HG02610 (cell line): ENCODE measurements at regions not wholly inside any gene's neighbourhood (a gene's known extent, or its start where the extent isn't known, plus 50 kb on each side); places are given as distances from the start of the nearest gene placed in this dataset.
"Not testable (repeated sequence)": the region's sequence is repeated elsewhere in the genome, so short reads cannot be mapped to it uniquely, and the experiment has no call there.

ENCODE experiments used
- ATAC-seq: cut with Tn5 transposase; IDR thresholded peaks from one replicate; pipeline ENCODE4 v1.9.1; 2021; ENCODE audit warnings: mild to moderate bottlenecking, moderate library complexity; ENCODE audit not compliant: unreplicated experiment

DNA sequence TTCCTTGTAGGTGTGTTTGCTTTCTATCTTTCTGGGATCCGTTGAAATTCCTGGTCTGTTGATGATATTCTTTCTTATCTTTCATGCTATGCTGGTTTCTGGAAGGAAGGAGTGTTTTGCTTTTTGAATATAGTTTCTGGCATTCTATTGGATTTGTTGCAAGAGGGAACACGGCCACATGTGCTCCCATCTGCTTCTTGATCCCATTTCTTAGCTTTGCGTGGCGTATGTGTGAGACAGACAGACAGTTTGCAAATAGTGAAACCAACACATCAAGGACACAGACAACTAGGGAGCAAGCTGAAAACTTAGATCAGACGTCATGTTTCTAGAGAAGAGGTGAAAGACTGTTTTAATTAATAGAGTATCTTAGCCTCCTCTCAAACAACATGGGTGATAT is 261.9 kb upstream of the PUDP start:
- no peak for ATAC-seq

GRCh38 chrX:7399373-7399772 is 251.4 kb upstream of the PUDP start:
- no peak for ATAC-seq

- ATAC-seq: no peak
Measured at GRCh38 chrX:7390441-7390840, 242.5 kb upstream of the PUDP start.

GRCh38 chrX:7389576-7389975 is 241.6 kb upstream of the PUDP start:
- ATAC-seq: no peak

- ATAC-seq: no peak
Measured at GRCh38 chrX:7385131-7385530, 237.2 kb upstream of the PUDP start.

DNA sequence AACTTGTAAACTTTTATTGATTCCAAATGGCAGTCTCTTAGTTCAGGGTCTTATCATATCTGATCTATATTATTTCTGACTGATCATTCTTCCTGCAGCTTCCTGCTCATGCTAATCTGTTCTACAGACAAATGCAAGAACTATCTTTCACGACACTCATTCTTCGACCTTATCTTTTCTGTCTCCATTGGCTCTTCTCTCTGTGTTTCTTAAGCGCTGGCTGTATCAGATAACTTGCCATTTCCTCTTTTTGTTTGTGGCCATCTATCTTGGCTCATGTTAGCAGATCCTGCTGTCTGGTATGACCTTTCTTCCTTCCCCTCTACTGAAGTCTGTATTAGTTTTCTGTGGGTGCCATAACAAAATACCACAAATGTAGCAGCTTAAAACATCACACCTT is 230.5 kb upstream of the PUDP start:
- no peak for ATAC-seq

DNA sequence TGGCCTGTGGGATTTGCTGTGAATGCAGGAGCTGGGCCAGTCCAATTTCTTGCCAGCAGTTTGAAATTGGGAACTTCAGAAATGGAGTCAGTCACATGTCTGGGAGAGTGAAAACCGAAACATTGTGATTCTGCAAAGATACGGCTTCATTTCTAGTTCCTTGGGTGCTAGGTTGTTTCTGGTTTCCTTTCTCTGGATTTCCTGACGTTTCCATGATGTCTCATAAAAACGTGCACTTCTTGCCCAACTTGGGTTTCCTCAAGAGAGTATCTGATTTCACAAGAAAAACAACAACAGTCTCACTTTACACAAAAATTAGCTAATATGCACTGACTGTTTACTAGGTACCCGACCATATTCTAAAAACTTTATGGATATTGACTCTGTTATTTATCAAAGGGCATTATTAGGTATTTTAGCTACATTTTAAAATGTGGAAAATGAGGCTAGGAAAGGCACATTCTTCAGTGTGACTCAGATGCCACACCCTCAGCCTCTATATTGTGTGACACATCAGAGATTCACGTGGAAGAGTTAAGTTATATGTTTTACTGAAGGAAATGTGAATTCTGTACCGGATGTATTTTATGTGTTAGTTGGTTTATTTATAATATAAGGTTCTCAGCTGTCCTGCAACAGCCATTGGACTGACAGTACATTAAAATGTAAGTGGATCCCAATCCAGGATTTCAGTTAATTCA is 225.0 kb upstream of the PUDP start:
- no peak for ATAC-seq

GRCh38 chrX:7362111-7362510 is 214.2 kb upstream of the PUDP start:
- ATAC-seq: no peak

GRCh38 chrX:7351926-7352325 is 204.0 kb upstream of the PUDP start:
- no peak for ATAC-seq

- no peak for ATAC-seq
Measured at GRCh38 chrX:7347465-7347864, 199.5 kb upstream of the PUDP start.

GRCh38 chrX:7346021-7346420 is 198.1 kb upstream of the PUDP start:
- ATAC-seq: no peak

GRCh38 chrX:7343181-7343580 is 195.2 kb upstream of the PUDP start:
- ATAC-seq: no peak

- ATAC-seq: not testable (repeated sequence)
Measured at GRCh38 chrX:7335816-7336362, 187.9 kb upstream of the PUDP start.

DNA sequence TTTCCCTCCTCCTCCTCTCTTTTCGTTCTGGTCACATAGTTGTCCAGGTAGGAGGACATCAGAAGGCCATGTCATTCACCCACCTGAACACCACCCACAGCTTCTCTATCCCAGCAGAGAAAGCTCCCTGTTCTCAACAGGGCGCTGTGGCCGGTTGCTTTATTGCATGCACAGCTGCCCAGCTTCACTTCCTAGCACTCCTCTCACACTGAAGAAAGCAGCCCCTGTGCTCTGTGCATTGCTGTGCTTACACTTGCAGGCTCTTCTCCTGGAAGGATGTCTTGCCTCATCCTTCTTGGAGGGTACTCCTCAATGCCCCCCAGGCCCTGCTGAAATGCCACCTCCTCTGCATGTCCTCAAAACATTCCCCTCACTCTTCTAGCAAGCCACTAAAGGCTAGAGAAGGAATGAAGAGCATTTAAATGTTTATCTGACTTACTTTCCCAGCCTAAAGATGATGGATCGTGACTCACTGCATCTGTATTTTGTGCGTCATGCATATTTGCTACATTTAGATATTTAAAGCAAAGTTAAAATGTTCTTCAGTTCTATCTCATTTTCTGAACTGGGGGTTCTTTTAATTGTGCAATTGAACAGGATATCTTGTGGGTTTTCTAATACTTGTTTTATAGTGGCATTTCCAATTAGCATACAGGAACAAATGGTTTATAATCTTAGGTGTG is 186.4 kb upstream of the PUDP start:
- no peak for ATAC-seq

GRCh38 chrX:7330971-7331746 is 183.2 kb upstream of the PUDP start:
- ATAC-seq: no peak

- no peak for ATAC-seq
Measured at GRCh38 chrX:7330556-7330955, 182.6 kb upstream of the PUDP start.

DNA sequence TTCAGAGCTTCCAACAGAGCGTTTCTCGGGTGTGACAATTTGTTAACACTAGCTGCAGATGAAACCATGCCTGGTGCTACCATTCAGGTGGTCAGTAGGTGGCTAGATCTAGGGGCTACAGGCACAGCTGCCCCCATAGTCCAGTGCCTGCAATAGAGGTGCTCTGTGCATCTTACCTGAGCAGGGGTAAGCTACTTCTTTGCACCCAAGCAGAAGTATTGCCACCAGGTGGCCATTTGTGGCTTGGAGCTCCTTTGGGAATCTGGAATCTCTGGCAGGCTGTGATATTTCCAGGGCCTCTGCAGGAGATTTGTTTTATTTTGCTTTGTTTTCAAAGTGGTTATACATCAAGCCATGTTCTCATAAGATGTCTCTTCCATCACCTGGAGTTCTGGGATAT is 170.7 kb upstream of the PUDP start:
- no peak for ATAC-seq

GRCh38 chrX:7318241-7318640 is 170.3 kb upstream of the PUDP start:
- no peak for ATAC-seq

DNA sequence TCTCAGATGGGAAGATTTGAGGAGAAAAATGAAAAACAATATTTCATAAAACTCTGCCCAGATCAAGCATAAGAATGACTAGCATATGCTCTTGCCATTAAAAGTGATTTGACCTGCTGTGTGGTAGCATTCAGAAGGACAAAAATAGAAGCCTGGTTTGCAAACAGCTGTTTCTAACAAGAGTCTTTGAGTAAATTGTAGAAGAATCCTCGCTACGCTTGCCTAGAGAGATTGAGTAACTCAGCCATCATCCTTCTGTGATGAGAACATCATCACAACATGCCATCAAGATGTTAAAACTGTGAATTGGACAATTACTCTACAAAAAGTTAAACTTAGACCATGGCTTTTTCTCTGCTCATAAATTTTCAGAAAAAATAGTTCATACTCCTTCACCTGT is 168.9 kb upstream of the PUDP start:
- no peak for ATAC-seq

DNA sequence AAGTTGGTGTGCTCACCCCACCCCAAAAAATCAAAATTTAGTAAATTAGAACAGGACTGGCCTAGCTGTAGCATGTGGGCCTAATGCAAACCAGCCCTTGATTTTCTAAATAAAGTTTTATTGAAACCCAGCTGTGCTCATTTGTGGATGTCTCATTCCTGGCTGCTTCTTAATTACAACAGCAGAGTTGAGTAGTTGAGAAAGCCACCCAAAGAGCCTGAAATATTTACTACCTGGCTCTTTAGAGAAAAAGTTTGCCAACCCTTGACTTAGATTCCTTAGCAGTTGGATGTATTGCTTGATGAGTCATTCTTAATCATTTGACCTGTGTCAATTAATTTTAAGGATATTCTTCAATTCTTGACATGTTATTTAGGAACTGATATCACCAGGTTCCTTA is 168.3 kb upstream of the PUDP start:
- no peak for ATAC-seq

DNA sequence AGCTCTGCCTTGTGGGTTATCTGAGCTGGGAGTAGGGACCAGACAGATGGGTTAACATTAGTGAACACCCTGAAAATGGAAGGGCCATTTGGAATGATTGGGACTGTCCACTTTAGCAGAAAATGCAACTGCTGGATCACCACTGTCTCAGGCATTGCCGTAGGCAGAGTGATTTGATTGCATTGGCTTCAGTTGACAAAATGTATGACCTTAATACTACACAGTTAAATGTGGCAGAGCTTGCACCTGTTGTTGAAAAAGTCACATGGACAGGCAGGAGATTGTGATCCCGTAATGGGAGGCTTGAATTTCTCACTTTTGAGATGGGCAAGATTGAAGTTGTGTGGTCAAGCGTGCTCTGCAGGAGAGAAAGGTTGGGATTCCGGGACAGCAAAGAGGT is 166.5 kb upstream of the PUDP start:
- ATAC-seq: no peak

GRCh38 chrX:7307720-7308119 is 159.8 kb upstream of the PUDP start:
- no peak for ATAC-seq
